SK-N-SH (cell line): ENCODE measurements at regions not wholly inside any gene's neighbourhood (a gene's known extent, or its start where the extent isn't known, plus 50 kb on each side); places are given as distances from the start of the nearest gene placed in this dataset.

ENCODE experiments used
- CTCF ChIA-PET: fragments of 300-600, 350-600 bp; formaldehyde crosslinking; extraction: SDS; loops from one replicate; lab custom pipeline; 2021; lab: Yijun Ruan, JAX
- POLR2A ChIA-PET: fragments of 350-600 bp; sonication (Branson Sonifier 250); formaldehyde crosslinking; extraction: SDS; loops from one replicate; lab custom pipeline; 2020; ENCODE audit warnings: antibody characterized with exemption, inconsistent platforms; lab: Yijun Ruan, JAX
- DNase-seq: peaks from one replicate; pipeline ENCODE4 v3.0.0; 2012
- H2AFZ ChIP-seq: fragments of 200-600 bp; sonication (generic); 2 replicates; pipeline ENCODE4 v1.8.1; 2016; ENCODE audit warnings: antibody characterized with exemption, mild to moderate bottlenecking, low read depth
- H3F3A ChIP-seq: fragments of 200-600 bp; sonication (generic); replicated peaks from 2 replicates; pipeline ENCODE3; 2016; ENCODE audit warnings: antibody characterized with exemption, mild to moderate bottlenecking; ENCODE audit not compliant: insufficient read depth
- H3K27ac ChIP-seq, 2 experiments: fragments of 200-500 bp in 1 of 2; fragments of 200-600 bp in 1 of 2; sonication (Bioruptor generic) in 1 of 2; sonication (generic), shearing (Covaris generic) in 1 of 2; 2 replicates each; pipeline versions ENCODE4 v1.5.1 to v1.6.1; 2014 to 2016; ENCODE audit warnings: low read depth in 2 of 2, inconsistent platforms in 1 of 2, low read length in 1 of 2, mild to moderate bottlenecking in 1 of 2, mixed read lengths in 1 of 2
- H3K27me3 ChIP-seq: fragments of 200-600 bp; sonication (generic), shearing (Covaris generic); 2 replicates; pipeline ENCODE4 v1.6.1; 2016; ENCODE audit warnings: mixed run types; ENCODE audit not compliant: insufficient read depth
- H3K36me3 ChIP-seq, 2 experiments: fragments of 200-500 bp in 1 of 2; fragments of 200-600 bp in 1 of 2; sonication (Bioruptor generic) in 1 of 2; sonication (generic) in 1 of 2; replicated peaks in 1 of 2; 2 replicates each; pipeline versions ENCODE3 to v1.5.1; 2014 to 2016; ENCODE audit warnings: low read length in 1 of 2, mild to moderate bottlenecking in 1 of 2; ENCODE audit not compliant: insufficient read depth in 2 of 2, control insufficient read depth in 1 of 2
- H3K4me1 ChIP-seq, 2 experiments: fragments of 200-500 bp in 1 of 2; fragments of 200-600 bp in 1 of 2; sonication (Bioruptor generic) in 1 of 2; sonication (generic), shearing (Covaris generic) in 1 of 2; 2 replicates each; pipeline versions ENCODE4 v1.5.1 to v1.6.1; 2014 to 2016; ENCODE audit warnings: low read depth in 1 of 2, low read length in 1 of 2, mixed run types in 1 of 2; ENCODE audit not compliant: insufficient read depth in 2 of 2, control insufficient read depth in 1 of 2
- H3K4me2 ChIP-seq: fragments of 200-600 bp; sonication (generic), shearing (Covaris generic); 2 replicates; pipeline ENCODE4 v1.6.1; 2017; ENCODE audit warnings: mixed run types
- H3K4me3 ChIP-seq, 2 experiments: fragments of 200-500 bp in 1 of 2; fragments of 200-600 bp in 1 of 2; sonication (Bioruptor generic) in 1 of 2; sonication (generic), shearing (Covaris generic) in 1 of 2; 2 replicates each; pipeline versions ENCODE4 v1.5.1 to v1.8.1; 2014 to 2016; ENCODE audit warnings: low read depth in 2 of 2, inconsistent platforms in 1 of 2, low read length in 1 of 2, mild to moderate bottlenecking in 1 of 2, mixed read lengths in 1 of 2, moderate library complexity in 1 of 2
- H3K79me2 ChIP-seq: fragments of 200-600 bp; sonication (generic); 2 replicates; pipeline ENCODE4 v1.8.1; 2017; ENCODE audit warnings: mild to moderate bottlenecking; ENCODE audit not compliant: insufficient read depth
- H3K9ac ChIP-seq: fragments of 200-600 bp; sonication (generic); 2 replicates; pipeline ENCODE4 v1.6.1; 2017; ENCODE audit warnings: mixed run types
- H3K9me2 ChIP-seq: fragments of 200-600 bp; sonication (generic); 2 replicates; pipeline ENCODE4 v1.6.1; 2017; ENCODE audit warnings: mixed run types
- H3K9me3 ChIP-seq: fragments of 200-600 bp; sonication (generic); 2 replicates; pipeline ENCODE4 v1.6.1; 2017; ENCODE audit warnings: mixed run types, mild to moderate bottlenecking, moderate library complexity
- H4K20me1 ChIP-seq: fragments of 200-600 bp; sonication (generic); 2 replicates; pipeline ENCODE4 v1.6.1; 2017; ENCODE audit warnings: mild to moderate bottlenecking, mixed run types; ENCODE audit not compliant: insufficient read depth
- ELF1 ChIP-seq: IDR thresholded peaks from 2 replicates; pipeline ENCODE4 v1.4.0; 2012
- EP300 ChIP-seq, 2 experiments: IDR thresholded peaks; 2 replicates each; pipeline versions ENCODE4 v1.4.0 to v1.6.1; 2012; ENCODE audit warnings: borderline replicate concordance in 1 of 2, low read depth in 1 of 2, low read length in 1 of 2
- EZH2phosphoT487 ChIP-seq: fragments of 200-600 bp; sonication (generic); IDR thresholded peaks from 2 replicates; pipeline ENCODE4 v1.6.1; 2017; ENCODE audit warnings: low read depth, mixed run types, mild to moderate bottlenecking, antibody characterized with exemption, moderate library complexity, borderline replicate concordance
- FOSL2 ChIP-seq: IDR thresholded peaks from 2 replicates; pipeline ENCODE4 v1.4.0; 2012; ENCODE audit warnings: low read depth, mild to moderate bottlenecking, moderate library complexity, borderline replicate concordance
- FOXM1 ChIP-seq: IDR thresholded peaks from 2 replicates; pipeline ENCODE4 v1.4.0; 2012; ENCODE audit warnings: low read depth, mild to moderate bottlenecking
- GABPA ChIP-seq: IDR thresholded peaks from 2 replicates; pipeline ENCODE4 v1.4.0; 2012; ENCODE audit warnings: low read depth, mild to moderate bottlenecking
- JUND ChIP-seq: IDR thresholded peaks from 2 replicates; pipeline ENCODE4 v1.4.0; 2012
- MEF2A ChIP-seq: IDR thresholded peaks from 2 replicates; pipeline ENCODE4 v1.4.0; 2012; ENCODE audit warnings: low read depth, borderline replicate concordance
- MXI1 ChIP-seq: IDR thresholded peaks from 2 replicates; pipeline ENCODE4 v1.6.1; 2012; ENCODE audit warnings: mild to moderate bottlenecking, low read depth, low read length, improper control_type of control experiment
- PBX3 ChIP-seq: IDR thresholded peaks from 2 replicates; pipeline ENCODE4; 2012
- RXRA ChIP-seq: IDR thresholded peaks from 2 replicates; pipeline ENCODE4 v1.4.0; 2012; ENCODE audit warnings: low read depth, mild to moderate bottlenecking, borderline replicate concordance
- SIN3A ChIP-seq: IDR thresholded peaks from 2 replicates; pipeline ENCODE4 v1.6.1; 2012; ENCODE audit warnings: low read depth, mild to moderate bottlenecking, low read length, moderate library complexity, borderline replicate concordance
- TAF1 ChIP-seq: IDR thresholded peaks from 2 replicates; pipeline ENCODE4 v1.6.1; 2012; ENCODE audit warnings: low read depth, mild to moderate bottlenecking, low read length, moderate library complexity, borderline replicate concordance
- TCF12 ChIP-seq: IDR thresholded peaks from 2 replicates; pipeline ENCODE4 v1.4.0; 2012
- USF1 ChIP-seq: IDR thresholded peaks from 2 replicates; pipeline ENCODE4 v1.4.0; 2012; ENCODE audit warnings: low read depth, borderline replicate concordance
- USF2 ChIP-seq: fragments of 150-350 bp; IDR thresholded peaks from 2 replicates; pipeline ENCODE4 v1.6.1; 2017; ENCODE audit warnings: antibody characterized with exemption, low read length, low read depth, borderline replicate concordance
- YY1 ChIP-seq: IDR thresholded peaks from 2 replicates; pipeline ENCODE4 v1.4.0; 2012; ENCODE audit warnings: low read depth, mild to moderate bottlenecking
- WGBS: methylation state at CpG from one replicate; pipeline ENCODE4 v1.1.6; 2017; ENCODE audit warnings: low lambda C conversion rate; 5-methylcytosine and 5-hydroxymethylcytosine counted together

- Histone ChIP-seq H3K36me3 (no peaks in the 10 kb centered on the region), H3K9me2 (no peaks in the 10 kb centered on the region)
- 90% methylated on average over 7 of the region's 7 CpGs for WGBS
- TF ChIP-seq FOXM1 (no peak), EP300 (IDR thresholded peaks at IDR 0.05; ENCODE audit: borderline replicate concordance in 1 of 2, low read depth in 1 of 2, low read length in 1 of 2) (no peak), JUND (no peak), TCF12 (no peak), USF2 (no peak), SIN3A (no peak)
- TF ChIP-seq, all 33 proteins: peak for 0
- Histone ChIP-seq H2AFZ (no peak overlapping the region), H3F3A (no peaks in the 10 kb centered on the region), H3K9me3 (no peaks in the 10 kb centered on the region), H3K27me3 (no peaks in the 10 kb centered on the region), H3K4me1 (no peaks in the 10 kb centered on the region), H4K20me1 (no peaks in the 10 kb centered on the region), H3K79me2 (no peaks in the 10 kb centered on the region), H3K9ac (no peak overlapping the region), H3K4me2 (no peak overlapping the region), H3K4me3 (no peak overlapping the region), H3K27ac (no peak overlapping the region)
- CTCF ChIA-PET = interaction anchor here (1.0 to 1.2 kb wide), 2 partner anchors 11 to 12 kb away, joined by 3 read pairs; no protein-coding TSS in a partner anchor
- no peak for DNase-seq
- POLR2A ChIA-PET = no interaction called here
Measured at GRCh38 chr12:116476227-116476822, 82.9 kb upstream of the MAP1LC3B2 start.

GRCh38 chr12:116478243-116478773, 80.9 kb upstream of the MAP1LC3B2 start:
- POLR2A ChIA-PET = no interaction called here
- H3K27ac ChIP-seq = no peak overlapping the region
- no peak overlapping the region for H3K4me2 ChIP-seq
- no peak overlapping the region for H3K9ac ChIP-seq
- H3K4me1 ChIP-seq = no peaks in the 10 kb centered on the region
- no peaks in the 10 kb centered on the region for H3F3A ChIP-seq
- no peaks in the 10 kb centered on the region for H4K20me1 ChIP-seq
- no peaks in the 10 kb centered on the region for H3K9me3 ChIP-seq
- TF ChIP-seq JUND = no peak
- TF ChIP-seq MXI1 = no peak
- TF ChIP-seq, all 33 proteins: peak for 0
- no peaks in the 10 kb centered on the region for H3K79me2 ChIP-seq
- no peak overlapping the region for H3K4me3 ChIP-seq
- no peaks in the 10 kb centered on the region for H3K27me3 ChIP-seq
- no peak for DNase-seq
- H3K9me2 ChIP-seq = no peaks in the 10 kb centered on the region
- CTCF ChIA-PET = interaction anchor here (1.4 kb wide), 1 partner anchor 337 kb away, joined by 3 read pairs; no protein-coding TSS in a partner anchor
- 71% methylated on average over 6 of the region's 6 CpGs for WGBS
- no peaks in the 10 kb centered on the region for H3K36me3 ChIP-seq
- no peak overlapping the region for H2AFZ ChIP-seq

GRCh38 chr12:116480210-116480810, 78.9 kb upstream of the MAP1LC3B2 start:
- no peaks in the 10 kb centered on the region for H3K79me2 ChIP-seq
- H3F3A ChIP-seq = peaks cover 3% of the 10 kb centered on the region
- H3K9ac ChIP-seq = no peak overlapping the region
- no peak overlapping the region for H2AFZ ChIP-seq
- H3K27me3 ChIP-seq = no peaks in the 10 kb centered on the region
- no peak overlapping the region for H3K4me3 ChIP-seq
- no peaks in the 10 kb centered on the region for H4K20me1 ChIP-seq
- no peak overlapping the region for H3K27ac ChIP-seq
- H3K9me2 ChIP-seq = no peaks in the 10 kb centered on the region
- ChIA-PET CTCF (interaction anchor here (0.6 to 1.2 kb wide), 3 partner anchors 9 to 228 kb away, joined by 3 to 4 read pairs (median 3); no protein-coding TSS in a partner anchor), POLR2A (no interaction called here)
- no peaks in the 10 kb centered on the region for H3K4me1 ChIP-seq
- H3K36me3 ChIP-seq = no peaks in the 10 kb centered on the region
- no peaks in the 10 kb centered on the region for H3K9me3 ChIP-seq
- 65% methylated on average over 3 of the region's 3 CpGs for WGBS
- no peak overlapping the region for H3K4me2 ChIP-seq
- DNase-seq = no peak
- TF ChIP-seq TAF1 (no peak), USF1 (no peak), YY1 (no peak), ELF1 (no peak), EZH2phosphoT487 (no peak), PBX3 (no peak), GABPA (no peak), EP300 (IDR thresholded peaks at IDR 0.05; ENCODE audit: borderline replicate concordance in 1 of 2, low read depth in 1 of 2, low read length in 1 of 2) (no peak), MEF2A (no peak), FOSL2 (no peak), RXRA (no peak), USF2 (no peak)
